HCT116 (cell line): ENCODE measurements at regions not wholly inside any gene's neighbourhood (a gene's known extent, or its start where the extent isn't known, plus 50 kb on each side); places are given as distances from the start of the nearest gene placed in this dataset.

ENCODE experiments used
- ATAC-seq: fragments of 200-7000 bp; cut with Tn5 transposase; 2 replicates; pipeline ENCODE4 v1.9.1; 2020; ENCODE audit warnings: mild to moderate bottlenecking, moderate library complexity
- BruUV-seq: library from RNA; stranded (reverse); fragments of 400-500 nt; replicated peaks from 2 replicates; lab custom pipeline; 2021; lab: Mats Ljungman, UMichigan
- CTCF ChIA-PET: fragments of 300-600 bp; sonication (Branson Sonifier 250); formaldehyde crosslinking; loops from one replicate; lab custom pipeline; 2021; ENCODE audit warnings: antibody characterized with exemption; lab: Charles Lee
- POLR2A ChIA-PET: fragments of 300-600, 350-600 bp; sonication (Branson Sonifier 250); formaldehyde crosslinking; loops from one replicate; lab custom pipeline; 2021; ENCODE audit warnings: antibody characterized with exemption; lab: Charles Lee
- RAD21 ChIA-PET, 2 experiments: fragments of 300-600 bp; sonication (Branson Sonifier 250); formaldehyde crosslinking; loops; one replicate each; lab custom pipeline; 2023; ENCODE audit warnings: low total read pairs in 2 of 2; ENCODE audit not compliant: uncharacterized antibody in 2 of 2, unreplicated experiment in 2 of 2, low non-redundant PET in 1 of 2; lab: Charles Lee
- DNase-seq: peaks from one replicate; pipeline ENCODE4 v3.0.0-alpha.2; 2010; ENCODE audit warnings: low read depth, low spot score
- H2AFZ ChIP-seq: fragments of 200-600 bp; shearing (Covaris generic), sonication (generic); 2 replicates; pipeline ENCODE4 v1.6.1; 2017; ENCODE audit warnings: low read depth, mixed run types, mixed read lengths, antibody characterized with exemption, low read length; ENCODE audit not compliant: poor library complexity, severe bottlenecking
- H3K27ac ChIP-seq: 2 replicates; pipeline ENCODE4 v1.5.1; 2012; ENCODE audit warnings: low read depth, low read length
- H3K27me3 ChIP-seq: fragments of 200-600 bp; sonication (generic); 2 replicates; pipeline ENCODE4 v1.6.1; 2016; ENCODE audit warnings: mixed run types, low read length, mixed read lengths; ENCODE audit not compliant: insufficient read depth
- H3K36me3 ChIP-seq, 2 experiments: fragments of 200-500 bp in 1 of 2; fragments of 200-600 bp in 1 of 2; sonication (Bioruptor generic) in 1 of 2; sonication (generic) in 1 of 2; 2 replicates each; pipeline versions ENCODE4 v1.5.1 to v1.6.1; 2014 to 2016; ENCODE audit warnings: low read length in 2 of 2, inconsistent platforms in 1 of 2, mixed read lengths in 1 of 2, mixed run types in 1 of 2; ENCODE audit not compliant: insufficient read depth in 2 of 2, control insufficient read depth in 1 of 2
- H3K4me1 ChIP-seq, 2 experiments: fragments of 200-600 bp in 1 of 2; sonication (generic) in 1 of 2; 2 replicates each; pipeline versions ENCODE4 v1.5.1 to v1.6.1; 2012 to 2017; ENCODE audit warnings: low read length in 2 of 2, inconsistent platforms in 1 of 2, mild to moderate bottlenecking in 1 of 2, mixed read lengths in 1 of 2, mixed run types in 1 of 2, moderate library complexity in 1 of 2; ENCODE audit not compliant: insufficient read depth in 2 of 2, control insufficient read depth in 1 of 2
- H3K4me2 ChIP-seq: fragments of 200-600 bp; sonication (generic); 2 replicates; pipeline ENCODE4 v1.6.1; 2017; ENCODE audit warnings: mixed run types, low read length, mixed read lengths
- H3K4me3 ChIP-seq, 2 experiments: fragments of 200-600 bp in 1 of 2; sonication (generic) in 1 of 2; replicated peaks in 1 of 2; 2 replicates each; pipeline ENCODE4 v1.5.1; 2011 to 2016; ENCODE audit warnings: low read length in 2 of 2, control low read depth in 1 of 2, low read depth in 1 of 2, mild to moderate bottlenecking in 1 of 2, mixed read lengths in 1 of 2, mixed run types in 1 of 2
- H3K79me2 ChIP-seq: fragments of 200-600 bp; sonication (generic); 2 replicates; pipeline ENCODE4 v1.6.1; 2017; ENCODE audit warnings: mild to moderate bottlenecking, mixed run types, low read length, moderate library complexity, mixed read lengths; ENCODE audit not compliant: insufficient read depth
- H3K9ac ChIP-seq: fragments of 200-600 bp; sonication (generic); 2 replicates; pipeline ENCODE4 v1.6.1; 2016; ENCODE audit warnings: low read length, mixed read lengths
- H3K9me2 ChIP-seq: fragments of 200-600 bp; sonication (generic), shearing (Covaris generic); 2 replicates; pipeline ENCODE4 v1.6.1; 2017; ENCODE audit warnings: mixed run types, mild to moderate bottlenecking, moderate library complexity; ENCODE audit not compliant: insufficient read depth
- H3K9me3 ChIP-seq, 2 experiments: fragments of 200-500 bp in 1 of 2; fragments of 200-600 bp in 1 of 2; sonication (Bioruptor generic) in 1 of 2; sonication (generic) in 1 of 2; 2 replicates each; pipeline ENCODE4 v1.6.1; 2014 to 2017; ENCODE audit warnings: low read length in 2 of 2, mixed read lengths in 2 of 2, inconsistent platforms in 1 of 2, low read depth in 1 of 2, mild to moderate bottlenecking in 1 of 2, mixed run types in 1 of 2, moderate library complexity in 1 of 2; ENCODE audit not compliant: control insufficient read depth in 1 of 2, insufficient read depth in 1 of 2
- H4K20me1 ChIP-seq: fragments of 200-600 bp; sonication (generic), shearing (Covaris generic); 2 replicates; pipeline ENCODE4 v1.6.1; 2017; ENCODE audit warnings: mixed run types, mild to moderate bottlenecking, moderate library complexity; ENCODE audit not compliant: insufficient read depth
- ATF3 ChIP-seq: IDR thresholded peaks from 2 replicates; pipeline ENCODE4 v1.6.1; 2012
- CBX3 ChIP-seq: IDR thresholded peaks from 2 replicates; pipeline ENCODE4 v1.6.1; 2012; ENCODE audit warnings: low read depth
- CEBPB ChIP-seq: IDR thresholded peaks from 2 replicates; pipeline ENCODE4 v1.6.1; 2012; ENCODE audit warnings: low read depth
- CTCF ChIP-seq, 3 experiments: fragments of 200-600 bp in 1 of 3; sonication (generic) in 1 of 3; IDR thresholded peaks in 2 of 3; conservative IDR thresholded peaks in 1 of 3; 2 replicates each; pipeline ENCODE4 v1.5.1; 2012 to 2017; ENCODE audit warnings: low read depth in 2 of 3, low read length in 2 of 3, antibody characterized with exemption in 1 of 3, borderline replicate concordance in 1 of 3, control low read depth in 1 of 3, mild to moderate bottlenecking in 1 of 3, mixed read lengths in 1 of 3, mixed run types in 1 of 3, moderate library complexity in 1 of 3; ENCODE audit not compliant: insufficient read depth in 1 of 3
- EGR1 ChIP-seq: IDR thresholded peaks from 2 replicates; pipeline ENCODE4 v1.6.1; 2012; ENCODE audit warnings: low read depth
- ELF1 ChIP-seq: IDR thresholded peaks from 2 replicates; pipeline ENCODE4 v1.6.1; 2012; ENCODE audit warnings: low read depth, borderline replicate concordance
- EZH2 ChIP-seq: fragments of 200-600 bp; sonication (generic); IDR thresholded peaks from 2 replicates; pipeline ENCODE4 v1.6.1; 2017; ENCODE audit warnings: antibody characterized with exemption, mixed run types
- FOSL1 ChIP-seq: IDR thresholded peaks from 2 replicates; pipeline ENCODE4 v1.6.1; 2012; ENCODE audit warnings: low read depth
- JUND ChIP-seq: IDR thresholded peaks from 2 replicates; pipeline ENCODE4 v1.6.1; 2012
- MAX ChIP-seq: IDR thresholded peaks from 2 replicates; pipeline ENCODE4 v1.6.1; 2012
- POLR2A ChIP-seq: IDR thresholded peaks from 2 replicates; pipeline ENCODE4 v1.7.0; 2011; ENCODE audit warnings: borderline replicate concordance; ENCODE audit not compliant: insufficient read depth, insufficient read length; ENCODE audit errors: extremely low read depth
- RAD21 ChIP-seq: IDR thresholded peaks from 2 replicates; pipeline ENCODE4 v1.6.1; 2012; ENCODE audit warnings: low read depth, mild to moderate bottlenecking
- REST ChIP-seq: IDR thresholded peaks from 2 replicates; pipeline ENCODE4 v1.6.1; 2012; ENCODE audit warnings: low read depth
- SIN3A ChIP-seq: IDR thresholded peaks from 2 replicates; pipeline ENCODE4 v1.6.1; 2012; ENCODE audit warnings: low read depth
- SP1 ChIP-seq: IDR thresholded peaks from 2 replicates; pipeline ENCODE4 v1.6.1; 2012; ENCODE audit warnings: low read depth
- SRF ChIP-seq: IDR thresholded peaks from 2 replicates; pipeline ENCODE4 v1.6.1; 2012; ENCODE audit warnings: low read depth
- TCF7L2 ChIP-seq: IDR thresholded peaks from 2 replicates; pipeline ENCODE4 v1.7.0; 2011; ENCODE audit warnings: borderline replicate concordance, inconsistent platforms; ENCODE audit not compliant: insufficient read depth, insufficient read length; ENCODE audit errors: extremely low read depth
- ZBTB33 ChIP-seq: IDR thresholded peaks from 2 replicates; pipeline ENCODE4 v1.6.1; 2011; ENCODE audit warnings: mild to moderate bottlenecking, low read length, moderate library complexity; ENCODE audit not compliant: insufficient replicate concordance; ENCODE audit errors: extremely low read depth
- ZFX ChIP-seq: fragments of 450-650 bp; IDR thresholded peaks from 2 replicates; pipeline ENCODE4 v1.6.1; 2017
- ZNF274 ChIP-seq: fragments of 200-500 bp; sonication (Bioruptor generic); IDR thresholded peaks from 2 replicates; pipeline ENCODE4 v1.6.1; 2014; ENCODE audit warnings: mild to moderate bottlenecking, low read depth, low read length, inconsistent platforms
- intact Hi-C: fragments of 100-400 bp; cut with micrococcal nuclease; formaldehyde crosslinking; loops from 2 replicates; pipeline ENCODE4 v1.10.0; 2022

GRCh38 chr13:95432141-95432540 lies 120.4 kb upstream of the CLDN10 start:
- H3K27ac ChIP-seq = no peak overlapping the region
- no TSS peak for BruUV-seq
- ChIA-PET POLR2A (no interaction called here), RAD21 (no interaction called here), CTCF (no interaction called here)
- no peaks in the 10 kb centered on the region for H3K4me1 ChIP-seq
- H3K4me2 ChIP-seq = no peak overlapping the region
- H3K4me3 ChIP-seq = no peak overlapping the region
- H3K36me3 ChIP-seq = no peaks in the 10 kb centered on the region
- no peak for DNase-seq
- H3K79me2 ChIP-seq = no peaks in the 10 kb centered on the region
- no peaks in the 10 kb centered on the region for H4K20me1 ChIP-seq
- no peaks in the 10 kb centered on the region for H3K9me3 ChIP-seq
- TF ChIP-seq ATF3 (no peak), EZH2 (no peak), RAD21 (no peak), REST (no peak), EGR1 (no peak), JUND (no peak), SP1 (no peak), CEBPB (no peak), CBX3 (no peak), ELF1 (no peak), FOSL1 (no peak), SRF (no peak), MAX (no peak), ZFX (no peak), POLR2A (no peak), ZBTB33 (no peak), CTCF (IDR thresholded peaks at IDR 0.05 in 2 of 3, conservative IDR thresholded peaks at IDR 0.05 in 1 of 3; ENCODE audit: borderline replicate concordance in 1 of 3, insufficient read depth in 1 of 3, low read depth in 2 of 3, low read length in 2 of 3) (no peak), TCF7L2 (no peak), SIN3A (no peak), ZNF274 (no peak)
- H3K27me3 ChIP-seq = no peaks in the 10 kb centered on the region
- no peak overlapping the region for H3K9ac ChIP-seq
- H3K9me2 ChIP-seq = no peaks in the 10 kb centered on the region
- ATAC-seq = no peak
- intact Hi-C loops = no loop called here
- no peak overlapping the region for H2AFZ ChIP-seq
